ENCODE measurements at regions not wholly inside any gene's neighbourhood (a gene's known extent, or its start where the extent isn't known, plus 50 kb on each side); places are given as distances from the start of the nearest gene placed in this dataset.

DNA sequence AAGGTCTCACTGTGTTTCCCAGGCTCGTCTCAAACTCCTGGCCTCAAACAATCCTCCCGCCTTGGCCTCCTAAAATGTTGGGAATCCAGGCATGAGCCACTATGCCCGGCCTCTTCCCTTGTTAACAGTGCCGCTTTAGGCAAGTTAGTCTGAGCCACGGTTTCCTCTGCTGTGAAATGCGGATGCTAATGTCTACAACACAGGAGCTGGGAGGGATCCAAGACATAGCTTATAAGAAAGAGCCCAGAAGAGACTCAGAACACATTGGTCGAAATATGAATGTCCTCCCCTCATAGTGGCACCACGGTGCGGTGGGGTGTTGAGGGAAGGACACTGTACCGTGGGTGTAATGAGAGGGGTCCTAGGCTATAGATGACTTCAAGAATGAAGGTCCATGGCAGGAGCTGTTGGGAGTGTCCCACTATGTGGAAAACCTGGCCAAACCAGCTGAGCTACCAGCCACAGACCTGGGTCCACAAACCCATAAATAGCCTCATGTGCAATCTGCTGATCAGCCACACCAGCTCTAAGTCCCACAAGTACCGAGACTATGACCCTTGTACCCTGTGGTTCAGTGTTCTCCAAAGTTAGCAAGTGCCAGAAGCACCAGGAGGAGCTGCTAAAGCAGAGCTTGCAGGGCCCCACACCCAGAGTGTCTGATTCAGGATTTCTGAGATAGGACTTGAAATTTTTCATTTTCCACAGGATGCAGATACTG, 57.8 kb upstream of the ZFAND3 start:
- WGBS, 2 experiments (ENCODE audit: extremely low coverage in 1 of 2, insufficient coverage in 1 of 2, insufficient read length in 1 of 2, insufficient replicate concordance in 2 of 2, low coverage in 1 of 2, low lambda C conversion rate in 2 of 2, missing lambda C conversion rate in 1 of 2): 74% methylated on average over 11 of the region's 11 CpGs; no CpG with 5 or more reads in 1 of the 2 experiments
- Histone ChIP-seq H2AK5ac (ENCODE audit: low read depth, low read length) (no peak overlapping the region), H3K23ac (ENCODE audit: insufficient read length) (no peak overlapping the region), H3K27ac (ENCODE audit: low read depth, low read length) (no peak overlapping the region), H3K79me2 (ENCODE audit: control insufficient read depth in 1 of 2, insufficient read depth in 2 of 2, low read length in 2 of 2) (no peaks in the 10 kb centered on the region), H3K79me1 (ENCODE audit: low read depth, low read length) (no peaks in the 10 kb centered on the region), H3K14ac (ENCODE audit: insufficient read length) (no peak overlapping the region), H2BK12ac (ENCODE audit: low read depth, low read length) (no peak overlapping the region), H3K4ac (replicated peaks; ENCODE audit: insufficient read length, low read depth, low read length) (no peak overlapping the region), H3K27me3 (replicated peaks in 1 of 4; ENCODE audit: control insufficient read depth in 3 of 4, extremely low read depth in 1 of 4, insufficient read depth in 3 of 4, low read length in 3 of 4) (peaks cover 86 to 98% (median 95%) of the 10 kb centered on the region in 4 experiments), H2AFZ (ENCODE audit: low read length) (no peak overlapping the region), H3K4me1 (replicated peaks in 1 of 4; ENCODE audit: control insufficient read depth in 3 of 4, insufficient read depth in 4 of 4, low read length in 3 of 4) (no peaks in the 10 kb centered on the region; a peak in 2 of 7 replicates), H3K56ac (replicated peaks; ENCODE audit: insufficient read length, low read depth, low read length) (no peak overlapping the region), H2BK15ac (ENCODE audit: low read length) (no peak overlapping the region), H3K36me3 (ENCODE audit: control insufficient read depth in 2 of 4, insufficient read depth in 4 of 4, low read length in 3 of 4) (no peaks in the 10 kb centered on the region), H4K20me1 (replicated peaks in 1 of 2; ENCODE audit: control insufficient read depth in 1 of 2, insufficient read depth in 2 of 2, low read length in 2 of 2) (peaks cover 5 to 23% of the 10 kb centered on the region in 2 experiments), H3K18ac (ENCODE audit: extremely low read depth, low read length) (no peak overlapping the region), H4K5ac (ENCODE audit: insufficient read length, low read depth, low read length) (no peak overlapping the region), H3K9ac (replicated peaks in 1 of 4; ENCODE audit: extremely low read depth in 1 of 4, low read depth in 3 of 4, low read length in 3 of 4) (no peak overlapping the region), H2BK120ac (replicated peaks; ENCODE audit: low read depth, low read length) (no peak overlapping the region), H2BK20ac (ENCODE audit: low read length) (no peak overlapping the region), H4K91ac (replicated peaks; ENCODE audit: insufficient read length, low read length) (no peak overlapping the region), H3K4me2 (ENCODE audit: insufficient read depth in 1 of 2, low read depth in 2 of 2, low read length in 2 of 2) (no peak overlapping the region), H2BK5ac (ENCODE audit: low read depth, low read length) (no peak overlapping the region), H3K9me3 (ENCODE audit: insufficient read depth in 2 of 2, low read depth in 1 of 2, low read length in 1 of 2) (no peaks in the 10 kb centered on the region), H3K4me3 (ENCODE audit: extremely low read depth in 1 of 4, insufficient read depth in 2 of 4, low read depth in 3 of 4, low read length in 4 of 4) (no peak overlapping the region), H4K8ac (ENCODE audit: extremely low read depth, insufficient read depth, low read length) (no peak overlapping the region), H3K23me2 (ENCODE audit: low read depth, low read length) (no peaks in the 10 kb centered on the region)
- FAIRE-seq (no peak), DNase-seq (ENCODE audit: low read depth in 1 of 2, low spot score in 2 of 2) (no peak)
- POLR2A ChIA-PET (ENCODE audit: partially characterized antibody): interaction anchor here (0.6 to 1.0 kb wide), 2 partner anchors 9 to 11 kb away, joined by 3 read pairs; no protein-coding TSS in a partner anchor
- CTCF ChIA-PET (ENCODE audit: partially characterized antibody): interaction anchor here (0.6 to 5.0 kb wide), 13 partner anchors 10 to 250 kb away, joined by 3 to 33 read pairs (median 3); no protein-coding TSS in a partner anchor
- no peak for TF ChIP-seq GABPA (IDR thresholded peaks at IDR 0.05; ENCODE audit: borderline replicate concordance, insufficient read depth, low read length)
- no peak for TF ChIP-seq CBX8 (IDR thresholded peaks at IDR 0.05; ENCODE audit: borderline replicate concordance, low read depth, low read length)
- TF ChIP-seq, protein P1, sequence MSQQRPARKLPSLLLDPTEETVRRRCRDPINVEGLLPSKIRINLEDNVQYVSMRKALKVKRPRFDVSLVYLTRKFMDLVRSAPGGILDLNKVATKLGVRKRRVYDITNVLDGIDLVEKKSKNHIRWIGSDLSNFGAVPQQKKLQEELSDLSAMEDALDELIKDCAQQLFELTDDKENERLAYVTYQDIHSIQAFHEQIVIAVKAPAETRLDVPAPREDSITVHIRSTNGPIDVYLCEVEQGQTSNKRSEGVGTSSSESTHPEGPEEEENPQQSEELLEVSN (IDR thresholded peaks at IDR 0.05): no peak
- no peak for TF ChIP-seq FOSL1 (IDR thresholded peaks at IDR 0.05; ENCODE audit: insufficient read depth, low read depth, low read length)
- TF ChIP-seq, protein P2, sequence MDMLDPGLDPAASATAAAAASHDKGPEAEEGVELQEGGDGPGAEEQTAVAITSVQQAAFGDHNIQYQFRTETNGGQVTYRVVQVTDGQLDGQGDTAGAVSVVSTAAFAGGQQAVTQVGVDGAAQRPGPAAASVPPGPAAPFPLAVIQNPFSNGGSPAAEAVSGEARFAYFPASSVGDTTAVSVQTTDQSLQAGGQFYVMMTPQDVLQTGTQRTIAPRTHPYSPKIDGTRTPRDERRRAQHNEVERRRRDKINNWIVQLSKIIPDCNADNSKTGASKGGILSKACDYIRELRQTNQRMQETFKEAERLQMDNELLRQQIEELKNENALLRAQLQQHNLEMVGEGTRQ (IDR thresholded peaks at IDR 0.05; ENCODE audit: low read length): no peak
- TF ChIP-seq EGR1 (IDR thresholded peaks at IDR 0.05; ENCODE audit: borderline replicate concordance, low read depth, low read length): no peak
- no peak for TF ChIP-seq TEAD4 (IDR thresholded peaks at IDR 0.05; ENCODE audit: low read depth, low read length)
- peak; percentile 31 for TF ChIP-seq EZH2 (IDR thresholded peaks at IDR 0.05; ENCODE audit: low read depth, low read length, severe bottlenecking)
- TF ChIP-seq SUZ12 (IDR thresholded peaks at IDR 0.05; ENCODE audit: low read length): peak; percentile 57; the same call in 1 of the 2 replicates
